Vagina (tissue), 2 donors: ENCODE measurements at regions not wholly inside any gene's neighbourhood (a gene's known extent, or its start where the extent isn't known, plus 50 kb on each side); places are given as distances from the start of the nearest gene placed in this dataset.

Source experiments
- CTCF ChIP-seq, 3 experiments: fragments of 450-650 bp in 2 of 3; fragments of 200-600 bp in 1 of 3; sonication (generic) in 1 of 3; IDR thresholded peaks; one replicate each; pipeline ENCODE4 v1.5.1; 2017 to 2019; ENCODE audit warnings: antibody characterized with exemption in 3 of 3, mild to moderate bottlenecking in 2 of 3, moderate library complexity in 2 of 3
- POLR2AphosphoS5 ChIP-seq, 2 donors: sonication (generic); formaldehyde crosslinking; IDR thresholded peaks; one replicate each; pipeline ENCODE4 v1.9.0; 2017; ENCODE audit warnings: antibody characterized with exemption in 2 of 2, mild to moderate bottlenecking in 2 of 2, low read depth in 1 of 2; ENCODE audit not compliant: insufficient read depth in 1 of 2

- TF ChIP-seq CTCF (IDR thresholded peaks at IDR 0.05) (no peak), POLR2AphosphoS5 (IDR thresholded peaks at IDR 0.05; ENCODE audit: insufficient read depth in 1 of 2, low read depth in 1 of 2) (no peak)
Observed at GRCh38 chr4:100124715-100125114, 65.6 kb downstream of the DDIT4L start.
